BLaER1 (cell line): ENCODE measurements at regions not wholly inside any gene's neighbourhood (a gene's known extent, or its start where the extent isn't known, plus 50 kb on each side); places are given as distances from the start of the nearest gene placed in this dataset.

ENCODE experiments used
- H3K27ac ChIP-seq: shearing (Covaris generic); formaldehyde crosslinking; 2 replicates; pipeline ENCODE4 v1.8.1; 2022
- H3K27me3 ChIP-seq: shearing (Covaris generic); formaldehyde crosslinking; 2 replicates; pipeline ENCODE4 v1.8.1; 2022
- H3K36me3 ChIP-seq: shearing (Covaris generic); formaldehyde crosslinking; 2 replicates; pipeline ENCODE4 v1.8.1; 2022
- H3K4me1 ChIP-seq: shearing (Covaris generic); formaldehyde crosslinking; 2 replicates; pipeline ENCODE4 v1.8.1; 2022
- H3K4me2 ChIP-seq: shearing (Covaris generic); formaldehyde crosslinking; 2 replicates; pipeline ENCODE4 v1.8.1; 2022
- H3K4me3 ChIP-seq: shearing (Covaris generic); formaldehyde crosslinking; 2 replicates; pipeline ENCODE4 v1.8.1; 2022
- H3K9ac ChIP-seq: shearing (Covaris generic); formaldehyde crosslinking; 2 replicates; pipeline ENCODE4 v1.8.1; 2022
- H3K9me3 ChIP-seq: shearing (Covaris generic); formaldehyde crosslinking; 2 replicates; pipeline ENCODE4 v1.8.1; 2022
- H4K20me1 ChIP-seq: shearing (Covaris generic); formaldehyde crosslinking; 2 replicates; pipeline ENCODE4 v1.8.1; 2022
- Cebpa-rat ChIP-seq: shearing (Covaris generic); IDR thresholded peaks from 2 replicates; pipeline ENCODE4 v1.8.1; 2022

GRCh38 chr2:158049129-158049855, 52.4 kb upstream of the UPP2 start:
- Histone ChIP-seq H3K36me3 (no peaks in the 10 kb centered on the region), H3K9me3 (no peaks in the 10 kb centered on the region), H3K4me2 (no peak overlapping the region), H4K20me1 (no peaks in the 10 kb centered on the region), H3K27ac (no peak overlapping the region), H3K4me1 (no peaks in the 10 kb centered on the region), H3K4me3 (no peak overlapping the region), H3K27me3 (no peaks in the 10 kb centered on the region), H3K9ac (no peak overlapping the region)
- no peak for TF ChIP-seq Cebpa-rat

- peaks cover 1% of the 10 kb centered on the region for H3K4me1 ChIP-seq
- no peak overlapping the region for H3K4me2 ChIP-seq
- no peaks in the 10 kb centered on the region for H3K36me3 ChIP-seq
- no peaks in the 10 kb centered on the region for H3K9me3 ChIP-seq
- H3K27ac ChIP-seq = no peak overlapping the region
- H3K27me3 ChIP-seq = no peaks in the 10 kb centered on the region
- TF ChIP-seq Cebpa-rat = no peak
- no peak overlapping the region for H3K4me3 ChIP-seq
- H4K20me1 ChIP-seq = no peaks in the 10 kb centered on the region
- no peak overlapping the region for H3K9ac ChIP-seq
Measured at GRCh38 chr2:158048327-158048726, 53.3 kb upstream of the UPP2 start.

DNA sequence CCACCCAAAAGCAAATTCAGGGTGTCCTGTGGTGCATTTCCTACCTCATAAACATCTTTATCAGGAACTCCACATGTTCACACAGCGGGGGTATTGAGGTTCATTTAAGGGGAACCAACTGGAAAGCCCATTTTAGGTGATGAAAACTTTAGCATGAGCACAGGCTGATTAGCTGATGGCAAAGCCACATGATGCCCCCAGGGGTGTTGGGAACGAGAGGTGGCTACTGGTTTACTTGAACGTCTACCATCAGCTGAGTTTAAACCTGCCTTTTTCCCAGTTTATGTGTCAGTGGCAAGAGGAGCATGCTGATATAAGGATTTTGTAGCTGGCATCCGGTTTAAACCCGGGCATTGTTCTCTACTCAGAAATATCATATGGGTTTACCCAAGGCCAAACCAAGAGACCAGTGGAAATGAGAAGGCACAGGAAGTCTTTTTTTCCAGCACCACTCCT, 54.5 kb upstream of the UPP2 start:
- Histone ChIP-seq H3K9me3 (no peaks in the 10 kb centered on the region), H3K27ac (no peak overlapping the region), H3K36me3 (no peaks in the 10 kb centered on the region), H3K4me1 (peaks cover 13% of the 10 kb centered on the region), H3K9ac (no peak overlapping the region), H3K4me2 (no peak overlapping the region), H3K27me3 (no peaks in the 10 kb centered on the region), H4K20me1 (no peaks in the 10 kb centered on the region), H3K4me3 (no peak overlapping the region)
- TF ChIP-seq Cebpa-rat = no peak

DNA sequence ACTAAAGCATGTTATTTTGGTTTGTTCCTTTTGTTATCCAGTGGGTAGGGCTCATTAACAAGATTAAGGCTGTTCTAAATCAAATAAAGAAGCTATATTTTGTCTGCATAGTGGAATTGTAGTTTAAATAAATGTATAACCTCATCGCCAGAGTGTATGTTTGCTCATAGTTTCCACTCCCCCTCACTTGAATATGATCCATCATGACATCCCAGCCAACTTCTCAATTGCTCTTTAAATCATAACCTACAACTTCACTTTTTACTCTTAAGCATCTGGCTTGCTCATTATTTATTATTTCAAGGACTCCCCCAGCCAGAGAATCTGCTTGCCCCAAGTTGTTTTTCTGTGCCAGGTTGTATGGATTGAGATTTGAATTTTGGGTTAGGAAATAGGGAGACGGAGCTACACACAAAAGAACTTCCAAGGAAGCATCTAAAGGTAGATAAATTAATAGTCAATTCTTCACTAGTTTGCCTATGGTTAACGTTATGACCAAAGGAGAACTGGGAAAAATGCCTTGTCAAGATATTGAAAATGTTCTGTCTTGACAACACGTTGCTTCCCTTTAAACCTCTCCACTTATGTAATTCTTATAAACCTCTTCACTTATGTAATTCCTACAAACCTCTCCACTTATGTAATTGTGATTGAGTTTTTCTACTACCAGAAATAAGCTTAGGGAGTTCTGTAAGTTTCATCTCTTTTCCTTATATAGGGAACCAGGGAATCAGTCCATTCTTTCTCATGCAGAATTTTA, 55.4 kb upstream of the UPP2 start:
- Histone ChIP-seq H3K9me3 (no peaks in the 10 kb centered on the region), H3K4me3 (no peak overlapping the region), H4K20me1 (no peaks in the 10 kb centered on the region), H3K9ac (no peak overlapping the region), H3K27me3 (no peaks in the 10 kb centered on the region), H3K4me2 (no peak overlapping the region), H3K4me1 (peaks cover 22% of the 10 kb centered on the region), H3K27ac (no peak overlapping the region), H3K36me3 (no peaks in the 10 kb centered on the region)
- TF ChIP-seq Cebpa-rat = no peak

- Histone ChIP-seq H3K27me3 (no peaks in the 10 kb centered on the region), H3K9me3 (no peaks in the 10 kb centered on the region), H4K20me1 (no peaks in the 10 kb centered on the region), H3K36me3 (no peaks in the 10 kb centered on the region), H3K4me1 (peaks cover 23% of the 10 kb centered on the region), H3K4me3 (no peak overlapping the region), H3K9ac (no peak overlapping the region), H3K27ac (no peak overlapping the region), H3K4me2 (no peak overlapping the region)
- TF ChIP-seq Cebpa-rat = no peak
Measured at GRCh38 chr2:158045362-158045761, 56.3 kb upstream of the UPP2 start.

- no peak overlapping the region for H3K9ac ChIP-seq
- no peaks in the 10 kb centered on the region for H3K36me3 ChIP-seq
- 0 out of 2 replicates have a peak overlapping the region, but pooled peaks have one; percentile 36 for H3K27ac ChIP-seq
- H3K4me1 ChIP-seq = peaks cover 23% of the 10 kb centered on the region
- H3K4me2 ChIP-seq = peak overlapping the region; percentile 71
- no peak for TF ChIP-seq Cebpa-rat
- no peaks in the 10 kb centered on the region for H3K27me3 ChIP-seq
- H3K4me3 ChIP-seq = no peak overlapping the region
- H4K20me1 ChIP-seq = no peaks in the 10 kb centered on the region
- H3K9me3 ChIP-seq = no peaks in the 10 kb centered on the region
Measured at GRCh38 chr2:158043181-158043948, 58.3 kb upstream of the UPP2 start.

GRCh38 chr2:158042666-158043065, 59.0 kb upstream of the UPP2 start:
- Histone ChIP-seq H4K20me1 (no peaks in the 10 kb centered on the region), H3K27me3 (no peaks in the 10 kb centered on the region), H3K4me2 (peak overlapping the region; percentile 71), H3K27ac (peak overlapping the region; percentile 36; the same call in 1 of the 2 replicates), H3K9ac (no peak overlapping the region), H3K4me3 (no peak overlapping the region), H3K9me3 (no peaks in the 10 kb centered on the region), H3K36me3 (no peaks in the 10 kb centered on the region), H3K4me1 (peaks cover 23% of the 10 kb centered on the region)
- no peak for TF ChIP-seq Cebpa-rat

DNA sequence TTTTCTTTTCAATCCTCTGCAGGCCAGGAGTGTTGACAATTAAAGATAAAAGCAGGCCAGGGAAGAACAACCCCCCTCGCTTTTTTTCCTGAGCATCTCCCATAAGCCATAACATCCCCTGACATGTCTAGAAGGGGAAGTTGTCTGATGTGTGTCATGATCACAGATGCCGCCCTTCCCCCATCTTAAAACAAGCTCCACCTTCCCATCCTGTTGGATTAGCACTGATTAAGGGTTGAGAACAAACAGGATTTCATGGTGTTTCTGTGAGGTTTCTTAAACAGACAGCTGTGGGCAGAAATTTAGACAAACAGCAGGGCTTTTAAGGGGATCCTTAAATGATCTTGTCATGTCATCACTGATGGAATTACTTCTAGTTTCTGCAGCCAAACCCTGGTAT, 59.4 kb upstream of the UPP2 start:
- no peaks in the 10 kb centered on the region for H3K9me3 ChIP-seq
- peak overlapping the region; percentile 36; the same call in 1 of the 2 replicates for H3K27ac ChIP-seq
- H3K4me1 ChIP-seq = peaks cover 23% of the 10 kb centered on the region
- no peaks in the 10 kb centered on the region for H3K27me3 ChIP-seq
- no peak for TF ChIP-seq Cebpa-rat
- no peak overlapping the region for H3K9ac ChIP-seq
- H4K20me1 ChIP-seq = no peaks in the 10 kb centered on the region
- H3K36me3 ChIP-seq = no peaks in the 10 kb centered on the region
- H3K4me3 ChIP-seq = no peak overlapping the region
- peak overlapping the region; percentile 71 for H3K4me2 ChIP-seq

GRCh38 chr2:158041400-158041799, 60.3 kb upstream of the UPP2 start:
- Histone ChIP-seq H3K4me2 (peak overlapping the region; percentile 71; the same call in 1 of the 2 replicates), H3K9ac (no peak overlapping the region), H4K20me1 (no peaks in the 10 kb centered on the region), H3K27ac (no peak overlapping the region), H3K4me1 (peaks cover 23% of the 10 kb centered on the region), H3K4me3 (no peak overlapping the region), H3K9me3 (no peaks in the 10 kb centered on the region), H3K36me3 (no peaks in the 10 kb centered on the region), H3K27me3 (no peaks in the 10 kb centered on the region)
- no peak for TF ChIP-seq Cebpa-rat
